Adipocyte (in vitro differentiated cells): ENCODE measurements at regions not wholly inside any gene's neighbourhood (a gene's known extent, or its start where the extent isn't known, plus 50 kb on each side); places are given as distances from the start of the nearest gene placed in this dataset.

ENCODE experiments used
- DNase-seq: peaks from one replicate; pipeline ENCODE4 v3.0.0-alpha.2; 2015; ENCODE audit warnings: low read depth
- H3K27me3 ChIP-seq: replicated peaks from 2 replicates; pipeline ENCODE4 v1.7.0; 2013; ENCODE audit warnings: mild to moderate bottlenecking, low read length, moderate library complexity; ENCODE audit not compliant: control insufficient read depth, insufficient read depth
- H3K36me3 ChIP-seq: 2 replicates; pipeline ENCODE4 v1.7.0; 2013; ENCODE audit warnings: low read length, mild to moderate bottlenecking, moderate library complexity; ENCODE audit not compliant: control insufficient read depth, insufficient read depth, severe bottlenecking
- H3K4me1 ChIP-seq: 2 replicates; pipeline ENCODE4 v1.7.0; 2013; ENCODE audit warnings: mild to moderate bottlenecking, low read length, moderate library complexity; ENCODE audit not compliant: control insufficient read depth, insufficient read depth
- H3K4me3 ChIP-seq: 2 replicates; pipeline ENCODE4 v1.7.0; 2013; ENCODE audit warnings: mild to moderate bottlenecking, low read length, moderate library complexity
- H3K9ac ChIP-seq: 2 replicates; pipeline ENCODE4 v1.7.0; 2013; ENCODE audit warnings: mild to moderate bottlenecking, low read length, moderate library complexity
- H3K9me3 ChIP-seq: 2 replicates; pipeline ENCODE4 v1.7.0; 2013; ENCODE audit warnings: mild to moderate bottlenecking, low read length, moderate library complexity; ENCODE audit not compliant: control insufficient read depth

DNA sequence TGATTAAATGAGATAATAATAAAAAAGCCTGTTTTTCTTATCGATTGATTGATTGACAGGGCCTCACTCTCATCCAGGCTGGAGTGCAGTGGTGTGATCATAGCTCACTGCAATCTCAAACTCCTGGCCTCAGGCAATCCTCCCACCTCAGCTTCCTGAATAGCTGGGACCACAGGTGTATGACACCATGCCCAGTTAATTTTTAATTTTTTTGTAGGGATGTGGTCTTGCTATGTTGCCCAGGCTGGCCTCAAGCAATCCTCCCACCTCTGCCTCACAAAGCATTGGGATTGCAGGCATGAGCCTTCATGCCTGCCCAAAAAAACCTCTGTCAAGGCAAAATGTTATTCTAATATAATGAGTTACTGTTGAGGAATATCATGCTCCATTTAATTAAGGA is 346.4 kb upstream of the DAB1 start:
- Histone ChIP-seq H3K4me3 (no peak overlapping the region), H3K4me1 (no peaks in the 10 kb centered on the region), H3K27me3 (no peaks in the 10 kb centered on the region), H3K9me3 (no peaks in the 10 kb centered on the region), H3K9ac (no peak overlapping the region), H3K36me3 (no peaks in the 10 kb centered on the region)
- no peak for DNase-seq

- H3K4me1 ChIP-seq: no peaks in the 10 kb centered on the region
- no peaks in the 10 kb centered on the region for H3K27me3 ChIP-seq
- DNase-seq: no peak
- H3K4me3 ChIP-seq: no peak overlapping the region
- H3K36me3 ChIP-seq: no peaks in the 10 kb centered on the region
- H3K9me3 ChIP-seq: no peaks in the 10 kb centered on the region
- H3K9ac ChIP-seq: no peak overlapping the region
Measured at GRCh38 chr1:57761628-57762027, 337.8 kb upstream of the DAB1 start.

GRCh38 chr1:57752843-57753242 is 329.0 kb upstream of the DAB1 start:
- Histone ChIP-seq H3K4me1 (no peaks in the 10 kb centered on the region), H3K9me3 (no peaks in the 10 kb centered on the region), H3K9ac (no peak overlapping the region), H3K4me3 (no peak overlapping the region), H3K36me3 (no peaks in the 10 kb centered on the region), H3K27me3 (peaks cover 15% of the 10 kb centered on the region)
- DNase-seq: no peak

GRCh38 chr1:57748719-57749118 is 324.9 kb upstream of the DAB1 start:
- DNase-seq: no peak
- Histone ChIP-seq H3K9me3 (no peaks in the 10 kb centered on the region), H3K4me3 (no peak overlapping the region), H3K27me3 (peaks cover 15% of the 10 kb centered on the region), H3K36me3 (no peaks in the 10 kb centered on the region), H3K4me1 (no peaks in the 10 kb centered on the region), H3K9ac (no peak overlapping the region)

- Histone ChIP-seq H3K9me3 (no peaks in the 10 kb centered on the region), H3K4me3 (no peak overlapping the region), H3K36me3 (no peaks in the 10 kb centered on the region), H3K4me1 (no peaks in the 10 kb centered on the region), H3K9ac (no peak overlapping the region), H3K27me3 (peaks cover 15% of the 10 kb centered on the region)
- DNase-seq: no peak
Measured at GRCh38 chr1:57747818-57748217, 324.0 kb upstream of the DAB1 start.

- Histone ChIP-seq H3K9me3 (no peaks in the 10 kb centered on the region), H3K27me3 (no peaks in the 10 kb centered on the region), H3K4me3 (no peak overlapping the region), H3K9ac (no peak overlapping the region), H3K36me3 (no peaks in the 10 kb centered on the region), H3K4me1 (no peaks in the 10 kb centered on the region)
- no peak for DNase-seq
Measured at GRCh38 chr1:57741521-57741920, 317.7 kb upstream of the DAB1 start.

- no peak overlapping the region for H3K4me3 ChIP-seq
- H3K9me3 ChIP-seq: no peaks in the 10 kb centered on the region
- no peak overlapping the region for H3K9ac ChIP-seq
- no peaks in the 10 kb centered on the region for H3K4me1 ChIP-seq
- H3K27me3 ChIP-seq: no peaks in the 10 kb centered on the region
- no peak for DNase-seq
- no peaks in the 10 kb centered on the region for H3K36me3 ChIP-seq
Measured at GRCh38 chr1:57736940-57737339, 313.1 kb upstream of the DAB1 start.

- no peak for DNase-seq
- no peaks in the 10 kb centered on the region for H3K4me1 ChIP-seq
- H3K4me3 ChIP-seq: no peak overlapping the region
- H3K36me3 ChIP-seq: no peaks in the 10 kb centered on the region
- H3K27me3 ChIP-seq: no peaks in the 10 kb centered on the region
- H3K9ac ChIP-seq: no peak overlapping the region
- H3K9me3 ChIP-seq: no peaks in the 10 kb centered on the region
Measured at GRCh38 chr1:57729181-57729580, 305.3 kb upstream of the DAB1 start.

DNA sequence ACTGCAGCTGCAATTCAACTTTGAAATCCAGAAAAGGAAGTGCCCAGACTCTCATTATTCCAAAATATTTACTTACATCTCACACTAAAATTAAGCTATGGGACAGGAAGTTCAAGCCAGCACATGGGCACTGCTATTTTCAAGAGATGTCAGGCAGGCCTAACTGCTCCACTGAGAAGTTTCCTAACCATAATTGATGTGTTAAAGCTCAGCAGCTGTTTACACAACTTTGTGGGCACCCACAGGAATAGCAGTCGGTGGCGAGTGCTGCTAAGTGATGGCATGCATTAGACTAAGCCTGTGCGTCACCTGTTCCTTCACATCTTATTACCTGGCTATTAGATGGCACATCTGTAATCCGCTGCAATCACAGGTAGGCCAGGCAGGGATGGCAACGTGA is 303.3 kb upstream of the DAB1 start:
- no peak for DNase-seq
- no peaks in the 10 kb centered on the region for H3K36me3 ChIP-seq
- H3K4me1 ChIP-seq: no peaks in the 10 kb centered on the region
- no peaks in the 10 kb centered on the region for H3K9me3 ChIP-seq
- no peak overlapping the region for H3K4me3 ChIP-seq
- H3K9ac ChIP-seq: no peak overlapping the region
- no peaks in the 10 kb centered on the region for H3K27me3 ChIP-seq

- no peak overlapping the region for H3K4me3 ChIP-seq
- no peak for DNase-seq
- no peaks in the 10 kb centered on the region for H3K36me3 ChIP-seq
- H3K27me3 ChIP-seq: no peaks in the 10 kb centered on the region
- no peaks in the 10 kb centered on the region for H3K9me3 ChIP-seq
- no peak overlapping the region for H3K9ac ChIP-seq
- no peaks in the 10 kb centered on the region for H3K4me1 ChIP-seq
Measured at GRCh38 chr1:57725318-57725717, 301.5 kb upstream of the DAB1 start.

DNA sequence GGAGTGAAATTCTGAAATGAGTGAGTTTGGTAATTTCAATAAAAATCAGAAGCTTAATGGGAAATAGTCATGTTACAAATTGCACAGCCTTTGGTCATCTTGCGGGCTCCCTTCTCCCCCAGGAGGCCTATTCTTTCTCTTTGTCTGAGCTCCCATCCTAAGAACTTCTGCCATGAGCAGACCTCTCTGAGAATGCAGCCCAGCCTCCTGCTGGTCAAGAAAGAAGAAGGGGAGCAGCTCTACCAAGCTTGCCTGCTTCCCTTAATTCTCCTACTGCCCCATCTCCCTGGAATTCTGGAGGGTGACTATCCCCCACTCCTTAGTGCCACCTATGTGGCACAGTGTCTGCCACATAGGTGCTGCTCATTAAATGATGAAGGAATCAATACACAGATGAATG is 300.7 kb upstream of the DAB1 start:
- H3K9ac ChIP-seq: no peak overlapping the region
- H3K9me3 ChIP-seq: no peaks in the 10 kb centered on the region
- DNase-seq: no peak
- no peaks in the 10 kb centered on the region for H3K27me3 ChIP-seq
- H3K4me1 ChIP-seq: no peaks in the 10 kb centered on the region
- H3K36me3 ChIP-seq: no peaks in the 10 kb centered on the region
- H3K4me3 ChIP-seq: no peak overlapping the region

DNA sequence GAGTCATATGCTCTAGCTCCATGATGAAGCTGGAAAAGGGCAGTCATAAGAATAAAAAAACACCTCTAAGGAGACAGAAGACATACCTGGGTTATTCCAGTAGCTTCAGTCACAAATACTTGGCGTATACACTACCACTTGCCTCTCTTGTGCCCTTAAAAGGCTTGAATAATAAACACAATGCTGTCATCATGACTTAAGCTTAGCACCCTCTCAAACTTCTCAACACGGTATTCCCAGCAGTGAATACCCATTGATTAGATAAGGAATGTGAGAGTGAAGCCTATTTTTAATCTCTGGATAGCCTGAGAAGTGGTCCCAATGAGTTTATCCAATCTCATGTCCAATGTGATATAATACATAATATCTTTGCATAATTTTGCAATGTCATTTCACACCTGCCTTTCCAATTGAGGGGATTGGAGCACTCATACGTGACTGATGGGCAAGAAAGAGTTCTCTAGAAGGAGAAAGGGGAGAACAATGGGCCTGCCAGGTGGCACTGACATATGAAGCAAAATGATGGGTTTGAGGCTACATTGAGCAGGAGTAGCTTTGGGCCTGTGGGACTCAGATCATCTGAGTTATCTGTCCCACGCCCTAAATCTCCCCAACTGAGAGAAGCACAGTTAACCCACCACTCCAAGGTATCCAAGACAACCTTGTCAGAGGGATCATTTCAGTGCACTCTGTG is 298.6 kb upstream of the DAB1 start:
- no peaks in the 10 kb centered on the region for H3K9me3 ChIP-seq
- no peaks in the 10 kb centered on the region for H3K4me1 ChIP-seq
- no peak overlapping the region for H3K9ac ChIP-seq
- H3K27me3 ChIP-seq: no peaks in the 10 kb centered on the region
- no peaks in the 10 kb centered on the region for H3K36me3 ChIP-seq
- no peak overlapping the region for H3K4me3 ChIP-seq
- DNase-seq: no peak
